ENCODE measurements at regions not wholly inside any gene's neighbourhood (a gene's known extent, or its start where the extent isn't known, plus 50 kb on each side); places are given as distances from the start of the nearest gene placed in this dataset.

DNA sequence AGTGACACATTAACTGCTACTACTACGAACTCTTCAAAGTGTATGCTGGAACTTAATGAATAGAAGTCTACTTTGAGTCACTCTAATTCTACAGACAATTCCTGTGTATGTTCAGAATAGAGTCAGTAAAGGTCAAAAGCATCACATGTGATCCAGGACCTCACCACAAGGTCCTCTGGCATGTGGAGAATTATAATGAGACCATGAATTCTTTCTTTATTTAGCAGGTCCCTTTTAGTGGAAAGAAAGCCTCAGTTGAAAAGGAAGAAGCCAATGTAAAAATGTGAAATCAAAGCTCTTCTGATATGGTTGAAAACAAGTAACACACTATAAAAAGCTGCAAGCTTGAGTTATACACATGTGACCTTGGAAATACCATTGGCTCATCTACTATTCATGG lies 1612.1 kb upstream of the GOT2 start (continued):
- TF ChIP-seq, protein P1, sequence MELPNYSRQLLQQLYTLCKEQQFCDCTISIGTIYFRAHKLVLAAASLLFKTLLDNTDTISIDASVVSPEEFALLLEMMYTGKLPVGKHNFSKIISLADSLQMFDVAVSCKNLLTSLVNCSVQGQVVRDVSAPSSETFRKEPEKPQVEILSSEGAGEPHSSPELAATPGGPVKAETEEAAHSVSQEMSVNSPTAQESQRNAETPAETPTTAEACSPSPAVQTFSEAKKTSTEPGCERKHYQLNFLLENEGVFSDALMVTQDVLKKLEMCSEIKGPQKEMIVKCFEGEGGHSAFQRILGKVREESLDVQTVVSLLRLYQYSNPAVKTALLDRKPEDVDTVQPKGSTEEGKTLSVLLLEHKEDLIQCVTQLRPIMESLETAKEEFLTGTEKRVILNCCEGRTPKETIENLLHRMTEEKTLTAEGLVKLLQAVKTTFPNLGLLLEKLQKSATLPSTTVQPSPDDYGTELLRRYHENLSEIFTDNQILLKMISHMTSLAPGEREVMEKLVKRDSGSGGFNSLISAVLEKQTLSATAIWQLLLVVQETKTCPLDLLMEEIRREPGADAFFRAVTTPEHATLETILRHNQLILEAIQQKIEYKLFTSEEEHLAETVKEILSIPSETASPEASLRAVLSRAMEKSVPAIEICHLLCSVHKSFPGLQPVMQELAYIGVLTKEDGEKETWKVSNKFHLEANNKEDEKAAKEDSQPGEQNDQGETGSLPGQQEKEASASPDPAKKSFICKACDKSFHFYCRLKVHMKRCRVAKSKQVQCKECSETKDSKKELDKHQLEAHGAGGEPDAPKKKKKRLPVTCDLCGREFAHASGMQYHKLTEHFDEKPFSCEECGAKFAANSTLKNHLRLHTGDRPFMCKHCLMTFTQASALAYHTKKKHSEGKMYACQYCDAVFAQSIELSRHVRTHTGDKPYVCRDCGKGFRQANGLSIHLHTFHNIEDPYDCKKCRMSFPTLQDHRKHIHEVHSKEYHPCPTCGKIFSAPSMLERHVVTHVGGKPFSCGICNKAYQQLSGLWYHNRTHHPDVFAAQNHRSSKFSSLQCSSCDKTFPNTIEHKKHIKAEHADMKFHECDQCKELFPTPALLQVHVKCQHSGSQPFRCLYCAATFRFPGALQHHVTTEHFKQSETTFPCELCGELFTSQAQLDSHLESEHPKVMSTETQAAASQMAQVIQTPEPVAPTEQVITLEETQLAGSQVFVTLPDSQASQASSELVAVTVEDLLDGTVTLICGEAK (IDR thresholded peaks at IDR 0.05; ENCODE audit: borderline replicate concordance): no peak
- TF ChIP-seq, protein P2, sequence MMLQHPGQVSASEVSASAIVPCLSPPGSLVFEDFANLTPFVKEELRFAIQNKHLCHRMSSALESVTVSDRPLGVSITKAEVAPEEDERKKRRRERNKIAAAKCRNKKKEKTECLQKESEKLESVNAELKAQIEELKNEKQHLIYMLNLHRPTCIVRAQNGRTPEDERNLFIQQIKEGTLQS (IDR thresholded peaks at IDR 0.05; ENCODE audit: borderline replicate concordance, extremely low read depth, low read depth, low read length): no peak
- TF ChIP-seq NFYB (IDR thresholded peaks at IDR 0.05; ENCODE audit: insufficient read depth, low read depth, low read length): no peak
- no peak for TF ChIP-seq ETV6 (conservative IDR thresholded peaks at IDR 0.05 in 1 of 2, IDR thresholded peaks at IDR 0.05 in 1 of 2; ENCODE audit: borderline replicate concordance in 1 of 2, low read depth in 1 of 2)
- no peak for TF ChIP-seq KAT2A (conservative IDR thresholded peaks at IDR 0.05; ENCODE audit: control insufficient read depth, low read depth, low read length)
- TF ChIP-seq NR2C1 (IDR thresholded peaks at IDR 0.05): no peak

DNA sequence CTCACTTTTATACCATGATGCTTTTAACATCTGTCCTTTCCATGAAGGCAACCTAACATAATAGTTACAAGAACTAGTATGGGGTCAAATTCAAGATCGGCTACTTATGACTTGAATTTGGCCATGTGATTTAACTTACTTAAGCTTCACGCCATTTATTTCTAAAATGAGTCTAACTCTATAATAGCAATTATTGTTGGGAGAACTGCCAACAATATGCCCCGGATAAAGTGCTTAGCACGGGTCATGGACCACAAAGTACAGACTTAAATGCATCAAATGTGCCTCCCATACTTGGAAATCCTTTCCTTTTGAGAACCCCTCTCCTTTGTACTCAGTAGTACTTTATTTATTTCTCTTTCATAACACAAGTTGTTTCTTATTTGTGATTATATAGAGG lies 1603.6 kb upstream of the GOT2 start:
- CTCF ChIA-PET: no interaction called here
- SMC1A ChIA-PET (ENCODE audit: uncharacterized antibody, unreplicated experiment): no interaction called here
- Histone ChIP-seq H3K27me3 (replicated peaks in 1 of 2; ENCODE audit: control insufficient read depth in 2 of 2, insufficient read depth in 2 of 2, low read length in 1 of 2) (no peaks in the 10 kb centered on the region), H3K9me3 (replicated peaks; ENCODE audit: control insufficient read depth, insufficient read depth, low read length) (no peaks in the 10 kb centered on the region), H3K4me1 (ENCODE audit: control insufficient read depth, insufficient read depth, low read length) (no peaks in the 10 kb centered on the region), H3K27ac (ENCODE audit: control insufficient read depth, insufficient read depth) (no peak overlapping the region), H2AFZ (ENCODE audit: control insufficient read depth, low read depth, low read length) (no peak overlapping the region), H3K4me2 (ENCODE audit: control insufficient read depth, insufficient read depth) (no peak overlapping the region), H3K79me2 (ENCODE audit: control insufficient read depth, insufficient read depth, low read length) (no peaks in the 10 kb centered on the region), H3K4me3 (no peak overlapping the region), H4K20me1 (ENCODE audit: control insufficient read depth, insufficient read depth) (no peaks in the 10 kb centered on the region), H3K36me3 (ENCODE audit: control insufficient read depth in 2 of 2, insufficient read depth in 2 of 2, low read length in 1 of 2) (no peaks in the 10 kb centered on the region), H3K9ac (ENCODE audit: control insufficient read depth, insufficient read depth, low read length) (no peak overlapping the region)
- RAD21 ChIA-PET (ENCODE audit: unreplicated experiment): no interaction called here
- POLR2A ChIA-PET: no interaction called here
- no TSS peak for BruUV-seq (replicated peaks)
- ATAC-seq (no peak), DNase-seq (ENCODE audit: low read depth, low spot score) (no peak), FAIRE-seq (no peak)
- intact Hi-C loops (cut with micrococcal nuclease; ENCODE audit: unreplicated experiment): no loop called here
- 38% methylated on average over 4 of the region's 4 CpGs for WGBS (ENCODE audit: insufficient coverage, insufficient replicate concordance, low lambda C conversion rate, missing lambda C conversion rate)
- in situ Hi-C loops (cut with MboI): no loop called here
- TF ChIP-seq, protein P3, sequence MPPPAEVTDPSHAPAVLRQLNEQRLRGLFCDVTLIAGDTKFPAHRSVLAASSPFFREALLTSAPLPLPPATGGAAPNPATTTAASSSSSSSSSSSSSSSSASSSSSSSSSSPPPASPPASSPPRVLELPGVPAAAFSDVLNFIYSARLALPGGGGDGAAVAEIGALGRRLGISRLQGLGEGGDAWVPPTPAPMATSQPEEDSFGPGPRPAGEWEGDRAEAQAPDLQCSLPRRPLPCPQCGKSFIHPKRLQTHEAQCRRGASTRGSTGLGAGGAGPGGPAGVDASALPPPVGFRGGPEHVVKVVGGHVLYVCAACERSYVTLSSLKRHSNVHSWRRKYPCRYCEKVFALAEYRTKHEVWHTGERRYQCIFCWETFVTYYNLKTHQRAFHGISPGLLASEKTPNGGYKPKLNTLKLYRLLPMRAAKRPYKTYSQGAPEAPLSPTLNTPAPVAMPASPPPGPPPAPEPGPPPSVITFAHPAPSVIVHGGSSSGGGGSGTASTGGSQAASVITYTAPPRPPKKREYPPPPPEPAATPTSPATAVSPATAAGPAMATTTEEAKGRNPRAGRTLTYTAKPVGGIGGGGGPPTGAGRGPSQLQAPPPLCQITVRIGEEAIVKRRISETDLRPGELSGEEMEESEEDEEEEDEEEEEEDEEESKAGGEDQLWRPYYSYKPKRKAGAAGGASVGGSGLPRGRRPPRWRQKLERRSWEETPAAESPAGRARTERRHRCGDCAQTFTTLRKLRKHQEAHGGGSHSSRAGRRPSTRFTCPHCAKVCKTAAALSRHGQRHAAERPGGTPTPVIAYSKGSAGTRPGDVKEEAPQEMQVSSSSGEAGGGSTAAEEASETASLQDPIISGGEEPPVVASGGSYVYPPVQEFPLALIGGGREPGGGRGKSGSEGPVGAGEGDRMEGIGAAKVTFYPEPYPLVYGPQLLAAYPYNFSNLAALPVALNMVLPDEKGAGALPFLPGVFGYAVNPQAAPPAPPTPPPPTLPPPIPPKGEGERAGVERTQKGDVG (CRISPR knock-in tag; IDR thresholded peaks at IDR 0.05): no peak
- TF ChIP-seq, protein P4, sequence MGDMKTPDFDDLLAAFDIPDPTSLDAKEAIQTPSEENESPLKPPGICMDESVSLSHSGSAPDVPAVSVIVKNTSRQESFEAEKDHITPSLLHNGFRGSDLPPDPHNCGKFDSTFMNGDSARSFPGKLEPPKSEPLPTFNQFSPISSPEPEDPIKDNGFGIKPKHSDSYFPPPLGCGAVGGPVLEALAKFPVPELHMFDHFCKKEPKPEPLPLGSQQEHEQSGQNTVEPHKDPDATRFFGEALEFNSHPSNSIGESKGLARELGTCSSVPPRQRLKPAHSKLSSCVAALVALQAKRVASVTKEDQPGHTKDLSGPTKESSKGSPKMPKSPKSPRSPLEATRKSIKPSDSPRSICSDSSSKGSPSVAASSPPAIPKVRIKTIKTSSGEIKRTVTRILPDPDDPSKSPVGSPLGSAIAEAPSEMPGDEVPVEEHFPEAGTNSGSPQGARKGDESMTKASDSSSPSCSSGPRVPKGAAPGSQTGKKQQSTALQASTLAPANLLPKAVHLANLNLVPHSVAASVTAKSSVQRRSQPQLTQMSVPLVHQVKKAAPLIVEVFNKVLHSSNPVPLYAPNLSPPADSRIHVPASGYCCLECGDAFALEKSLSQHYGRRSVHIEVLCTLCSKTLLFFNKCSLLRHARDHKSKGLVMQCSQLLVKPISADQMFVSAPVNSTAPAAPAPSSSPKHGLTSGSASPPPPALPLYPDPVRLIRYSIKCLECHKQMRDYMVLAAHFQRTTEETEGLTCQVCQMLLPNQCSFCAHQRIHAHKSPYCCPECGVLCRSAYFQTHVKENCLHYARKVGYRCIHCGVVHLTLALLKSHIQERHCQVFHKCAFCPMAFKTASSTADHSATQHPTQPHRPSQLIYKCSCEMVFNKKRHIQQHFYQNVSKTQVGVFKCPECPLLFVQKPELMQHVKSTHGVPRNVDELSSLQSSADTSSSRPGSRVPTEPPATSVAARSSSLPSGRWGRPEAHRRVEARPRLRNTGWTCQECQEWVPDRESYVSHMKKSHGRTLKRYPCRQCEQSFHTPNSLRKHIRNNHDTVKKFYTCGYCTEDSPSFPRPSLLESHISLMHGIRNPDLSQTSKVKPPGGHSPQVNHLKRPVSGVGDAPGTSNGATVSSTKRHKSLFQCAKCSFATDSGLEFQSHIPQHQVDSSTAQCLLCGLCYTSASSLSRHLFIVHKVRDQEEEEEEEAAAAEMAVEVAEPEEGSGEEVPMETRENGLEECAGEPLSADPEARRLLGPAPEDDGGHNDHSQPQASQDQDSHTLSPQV (IDR thresholded peaks at IDR 0.05): no peak
- TF ChIP-seq KAT2A (conservative IDR thresholded peaks at IDR 0.05; ENCODE audit: control insufficient read depth, low read depth, low read length): no peak
- no peak for TF ChIP-seq FOXM1 (IDR thresholded peaks at IDR 0.05; ENCODE audit: low read depth, low read length)
- no peak for TF ChIP-seq FOXK2 (IDR thresholded peaks at IDR 0.05)
- TF ChIP-seq RBBP5 (conservative IDR thresholded peaks at IDR 0.05): no peak
